ENCODE measurements at regions not wholly inside any gene's neighbourhood (a gene's known extent, or its start where the extent isn't known, plus 50 kb on each side); places are given as distances from the start of the nearest gene placed in this dataset.
A peak's percentile ranks its signal among the peaks of the same experiment; 100 is the strongest.

DNA sequence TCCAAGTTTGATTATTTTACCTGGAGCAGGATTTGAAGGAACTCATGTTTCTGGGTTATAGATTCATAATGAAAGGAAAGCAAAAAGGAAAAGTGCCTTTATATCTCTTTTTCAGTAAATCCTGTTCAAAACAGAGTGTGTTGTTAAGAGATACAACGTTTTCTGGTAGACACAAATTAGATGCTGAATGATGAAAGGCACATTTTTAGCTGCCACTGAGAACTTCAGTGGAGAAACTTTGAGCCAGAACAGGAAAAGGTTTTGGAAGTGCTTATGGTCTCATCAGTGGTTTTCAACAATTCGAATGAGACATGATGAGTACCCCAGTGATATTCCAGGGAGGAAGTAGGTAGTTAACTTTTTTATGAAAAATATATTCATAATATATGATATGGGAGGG, 338.0 kb upstream of the C1orf87 start:
- DNase-seq = no peak

DNA sequence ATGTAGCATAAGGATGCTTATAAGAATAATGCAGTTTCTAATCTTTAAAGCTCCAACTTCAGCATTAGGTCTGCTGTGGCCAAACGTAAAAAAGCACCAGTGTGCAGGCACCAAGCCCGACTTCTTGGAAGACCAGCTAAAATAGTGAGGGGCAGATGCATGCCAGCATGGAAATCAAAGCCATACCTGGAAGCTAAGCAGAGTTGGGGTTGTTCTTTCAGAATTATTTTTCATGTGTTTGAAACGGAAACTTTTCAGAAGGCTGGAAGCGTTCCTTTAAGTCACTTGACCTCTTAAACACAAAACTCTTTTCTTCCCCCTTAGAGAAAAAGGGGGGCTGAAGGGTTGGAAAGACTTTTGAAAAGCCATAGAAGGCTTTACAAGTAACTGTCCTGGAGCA, 329.2 kb upstream of the C1orf87 start:
- DNase-seq = peak; percentile 66

DNA sequence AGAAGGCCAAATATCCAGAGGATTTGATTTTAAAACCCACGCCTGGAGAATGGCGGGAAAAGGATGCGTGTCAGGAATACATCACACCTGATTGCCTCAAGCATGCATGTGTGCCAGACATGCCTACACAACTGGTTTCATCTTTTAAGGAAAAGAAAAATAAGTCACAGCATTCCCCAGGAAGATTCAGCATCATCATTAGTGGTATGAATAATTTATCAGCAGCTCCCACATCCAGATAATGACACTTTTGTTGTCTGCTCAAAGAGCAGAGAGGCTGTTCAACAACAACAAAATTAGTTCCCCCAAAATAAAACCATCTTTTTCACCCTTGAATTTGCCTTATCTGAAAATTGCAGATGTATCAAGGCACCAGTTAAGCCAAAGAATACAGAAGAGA, 328.6 kb upstream of the C1orf87 start:
- DNase-seq = no peak

DNA sequence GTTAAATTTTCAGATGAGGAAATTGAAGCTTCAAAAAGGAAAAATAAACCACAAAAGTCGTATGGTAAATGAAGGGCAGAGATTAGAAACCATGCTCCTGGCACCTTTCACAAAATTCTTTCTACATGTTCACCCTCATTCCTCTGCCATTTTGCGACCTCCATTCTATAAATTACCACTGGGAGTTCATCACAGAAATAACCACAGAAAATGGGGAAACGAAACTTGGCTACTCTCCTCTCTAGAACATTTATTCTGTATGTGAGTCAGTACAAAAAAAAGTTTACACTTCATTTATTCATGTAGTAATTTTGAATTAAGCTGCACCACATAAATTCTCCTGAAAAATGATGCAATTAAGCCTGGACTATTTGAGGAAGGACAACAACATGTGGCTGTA, 320.9 kb upstream of the C1orf87 start:
- DNase-seq = no peak

DNA sequence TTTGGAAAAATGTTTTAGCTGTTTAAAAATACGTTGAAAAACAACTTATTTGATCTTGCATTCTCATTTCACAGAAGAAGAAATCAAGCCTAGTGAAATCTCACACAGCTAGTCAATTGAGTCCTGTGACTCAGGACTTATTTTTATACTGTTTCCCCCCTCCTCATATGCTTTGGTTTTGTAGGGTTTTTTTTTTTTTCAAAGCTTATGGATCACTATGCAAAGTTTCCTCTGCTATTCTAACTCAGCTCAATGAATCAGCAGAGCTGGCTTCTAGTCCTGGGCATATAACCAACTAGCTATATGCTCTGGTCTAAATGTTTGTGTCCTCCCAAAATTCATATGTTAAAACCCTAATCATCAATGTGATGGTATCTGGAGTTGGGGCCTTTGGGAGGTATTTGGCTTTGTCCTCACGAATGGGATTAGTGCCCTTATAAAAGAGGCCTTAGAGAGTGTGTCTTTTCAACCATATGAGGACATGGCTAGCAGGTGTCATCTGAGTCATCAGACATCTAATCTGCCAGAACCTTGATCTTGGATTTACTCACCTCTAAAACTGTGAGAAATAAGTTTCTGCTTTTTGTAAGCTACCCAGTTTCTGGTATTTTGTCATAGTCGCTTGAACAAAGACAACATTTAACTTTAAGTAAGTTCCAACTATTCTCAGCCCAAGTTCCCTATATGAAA, 317.2 kb upstream of the C1orf87 start:
- no peak for DNase-seq

DNA sequence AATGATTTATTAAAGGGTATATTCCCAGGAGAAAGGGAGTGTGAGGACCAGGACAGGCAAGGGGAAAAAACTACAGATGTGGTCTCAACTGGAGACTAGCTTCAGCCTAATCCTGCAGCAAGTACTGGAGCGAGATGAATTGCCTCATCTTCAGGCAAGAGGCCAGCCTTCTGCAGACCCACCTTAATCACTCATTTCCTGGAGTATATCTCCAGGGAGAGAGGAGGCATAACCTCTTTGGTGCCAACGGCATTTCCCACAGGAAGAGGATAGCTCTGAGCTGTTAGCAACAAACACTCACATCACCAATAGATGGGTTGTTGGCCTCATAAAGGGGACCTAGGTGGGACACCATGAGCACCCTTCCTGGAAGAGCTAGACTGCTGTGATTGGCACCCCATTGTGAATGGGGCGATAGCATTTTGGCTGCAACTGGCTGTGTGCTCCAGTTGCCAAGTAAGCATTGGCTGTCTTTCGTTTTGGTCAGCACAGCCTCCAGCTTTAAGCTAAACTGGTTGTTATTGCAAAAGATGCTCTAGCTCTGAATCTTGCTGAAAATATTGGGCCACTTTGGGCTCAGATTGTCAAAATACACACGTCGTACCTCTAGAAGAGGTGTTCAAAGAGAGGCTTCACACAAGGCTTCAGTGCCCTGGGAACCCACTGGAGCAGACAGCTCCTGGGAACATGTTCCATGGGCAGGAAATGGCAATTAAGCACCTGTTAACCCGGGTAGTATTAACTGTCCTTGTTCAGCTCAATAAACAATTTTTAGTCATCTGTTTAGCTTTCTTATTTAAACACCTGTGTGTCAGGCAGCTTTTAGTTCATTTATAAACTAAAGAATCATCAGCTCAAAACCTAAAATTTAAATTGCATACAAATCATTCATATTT, 314.8 kb upstream of the C1orf87 start:
- DNase-seq = no peak

DNA sequence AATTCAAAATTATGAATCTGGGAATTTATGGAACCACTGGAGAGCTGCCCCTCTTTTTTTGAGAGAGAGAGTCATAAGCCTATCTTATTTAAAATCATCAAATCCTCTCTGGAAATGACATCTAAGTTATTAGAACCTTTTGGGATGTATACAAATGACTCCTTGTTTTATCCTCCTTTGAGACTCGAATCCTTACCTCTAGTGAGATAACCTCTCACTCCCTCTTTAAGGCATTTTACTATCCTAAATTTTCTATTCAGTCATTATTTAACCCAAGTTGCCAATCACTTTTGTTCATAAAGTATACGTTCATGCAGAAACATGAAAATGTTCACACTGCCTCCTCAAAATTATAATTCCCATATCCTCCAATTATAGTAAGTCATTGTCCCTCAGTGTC, 313.6 kb upstream of the C1orf87 start:
- DNase-seq = no peak

DNA sequence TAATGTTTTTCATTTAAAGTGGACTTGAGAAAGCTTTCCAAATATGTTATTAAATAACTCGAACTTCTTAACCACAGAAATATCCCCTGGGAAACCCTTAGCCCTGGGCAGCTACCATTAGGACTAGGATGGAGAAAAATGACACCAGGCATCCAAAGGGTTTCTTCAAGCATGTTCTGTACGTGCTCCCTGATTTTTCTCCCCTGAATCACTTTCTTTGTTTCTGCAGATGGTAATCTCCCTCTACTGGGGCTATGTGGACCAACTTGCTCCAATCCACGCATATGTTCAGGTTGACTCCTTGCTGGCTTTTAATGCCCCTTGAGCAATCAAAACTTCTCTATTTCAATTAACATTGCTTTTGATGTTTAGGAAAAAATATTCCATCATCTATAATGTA, 312.7 kb upstream of the C1orf87 start:
- DNase-seq = no peak

DNA sequence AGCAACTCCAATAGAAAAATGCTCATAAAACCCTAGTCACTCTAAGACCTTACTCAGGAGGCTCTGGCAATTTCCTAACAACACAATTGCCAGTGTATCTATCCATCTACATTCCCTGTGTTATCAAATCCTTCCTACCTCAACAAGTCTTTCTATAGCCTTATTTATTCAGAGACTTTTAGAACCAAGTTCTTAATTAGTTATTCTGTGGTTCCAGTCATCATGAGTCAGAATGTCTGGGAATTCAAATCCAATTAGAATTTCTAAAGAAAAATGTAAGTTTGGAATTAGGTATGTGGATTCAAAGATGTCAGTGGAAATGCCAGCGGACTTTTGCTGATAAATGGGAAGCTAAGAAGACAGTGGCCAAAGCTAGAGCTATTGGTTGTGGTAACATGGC, 302.6 kb upstream of the C1orf87 start:
- DNase-seq = no peak

DNA sequence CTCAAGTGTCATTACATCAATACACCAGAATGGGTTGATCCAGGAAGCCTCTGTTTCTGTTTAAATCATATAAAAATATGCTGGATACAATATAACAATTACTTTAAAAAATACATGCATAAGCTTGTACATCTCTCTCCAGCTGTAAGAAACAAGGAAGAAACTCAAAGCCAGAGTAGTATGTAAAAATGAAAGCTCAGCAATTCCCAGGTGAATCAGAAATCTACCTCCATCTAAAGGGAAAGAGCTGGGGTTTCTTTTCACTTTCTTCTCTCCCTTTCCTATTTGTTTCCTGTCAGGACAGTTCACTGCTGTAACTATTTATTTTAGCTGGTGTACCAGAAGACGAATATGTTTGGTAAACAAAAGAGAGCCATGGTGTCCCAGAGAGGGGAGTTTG, 301.0 kb upstream of the C1orf87 start:
- no peak for DNase-seq

DNA sequence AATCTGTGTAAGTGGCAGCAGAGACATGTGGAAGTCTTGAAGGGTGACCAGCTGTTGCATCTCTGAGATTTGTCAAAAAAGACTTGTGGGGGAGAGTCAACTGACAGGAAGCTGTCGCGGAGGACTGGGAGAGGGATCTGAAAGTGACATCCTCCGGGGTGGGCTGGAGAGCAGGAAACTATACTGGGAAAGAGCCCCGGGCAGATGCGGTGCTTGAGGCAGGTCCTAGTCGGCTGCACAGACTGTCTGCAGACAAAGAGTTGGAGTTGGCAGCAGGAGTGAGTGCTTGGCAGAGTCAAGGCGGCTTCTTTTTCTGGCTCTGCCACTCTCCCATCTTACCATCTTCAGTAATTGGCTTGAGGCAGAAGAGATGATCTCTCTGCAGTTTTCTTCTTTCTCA, 294.0 kb upstream of the C1orf87 start:
- no peak for DNase-seq

DNA sequence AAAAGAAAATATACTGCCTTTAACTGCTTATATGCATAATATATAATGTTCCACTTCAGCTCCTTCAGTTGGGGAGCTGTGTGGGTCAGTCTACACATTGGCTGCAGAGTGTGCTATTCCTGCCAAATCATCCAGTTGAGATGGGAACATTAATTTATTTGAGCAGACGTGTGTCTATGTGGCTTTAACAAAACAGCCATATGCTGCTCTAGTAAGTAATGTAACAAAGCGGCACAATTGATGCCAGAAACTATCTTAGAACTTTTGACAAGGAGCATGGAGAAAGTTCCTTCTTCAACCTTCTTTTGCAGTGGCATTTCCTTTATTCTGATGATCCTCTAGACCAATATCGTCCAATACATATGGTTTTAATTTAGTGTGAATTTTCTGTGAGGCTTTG, 285.9 kb upstream of the C1orf87 start:
- DNase-seq = peak; percentile 56

DNA sequence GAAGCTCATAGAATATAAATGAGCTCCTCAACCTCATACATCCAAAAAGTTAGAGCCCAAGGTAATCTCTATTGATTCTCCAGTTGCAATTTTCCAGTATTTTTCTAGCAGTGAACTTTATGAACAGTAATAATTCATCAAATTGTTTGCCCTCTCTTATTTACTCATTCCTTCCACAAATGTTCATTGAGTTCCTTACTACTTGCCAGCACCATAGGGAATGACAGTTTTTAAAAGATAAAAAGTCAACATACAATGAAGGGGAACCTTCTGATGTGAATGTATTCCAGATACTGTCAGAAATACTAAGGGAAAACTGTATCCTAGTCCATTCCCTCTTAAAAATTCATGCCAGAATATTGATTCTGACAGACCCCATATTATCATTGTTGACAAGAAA, 277.0 kb upstream of the C1orf87 start:
- DNase-seq = no peak

DNA sequence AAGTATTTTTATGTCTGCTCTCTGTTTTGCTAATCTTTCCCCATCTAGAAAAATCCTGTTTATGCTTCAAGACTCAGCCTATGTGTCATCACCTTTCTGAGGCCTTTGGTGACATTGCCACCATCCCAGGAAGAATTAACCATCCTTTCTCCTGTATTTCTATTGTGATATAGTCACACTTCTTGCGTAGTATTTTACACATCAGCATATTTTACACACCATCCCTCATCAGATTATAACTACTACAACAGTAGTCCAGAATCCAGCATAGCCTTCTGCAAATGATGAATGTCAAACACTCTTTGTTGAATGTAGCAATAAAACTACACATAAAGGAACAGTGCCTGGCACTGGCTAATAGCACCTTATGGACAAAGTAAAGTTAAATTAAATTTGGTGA, 275.3 kb upstream of the C1orf87 start:
- no peak for DNase-seq

DNA sequence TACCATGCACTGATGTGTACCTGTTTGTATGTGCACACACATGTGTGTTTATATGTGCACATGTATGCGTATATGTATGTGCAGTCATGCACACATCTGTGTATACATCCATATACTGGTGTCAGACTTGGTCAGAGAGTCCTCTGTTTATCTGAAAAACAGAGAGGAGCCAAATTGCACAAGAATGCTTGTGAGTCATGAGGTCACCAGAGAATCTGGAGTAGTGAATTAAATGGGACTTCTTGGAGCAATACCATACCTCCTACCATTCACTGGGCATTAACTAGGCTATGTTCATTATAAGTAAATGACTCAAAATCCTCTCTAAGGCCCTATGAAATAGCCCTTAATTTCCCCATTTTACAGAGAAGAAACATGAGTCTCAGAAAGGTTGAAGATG, 272.1 kb upstream of the C1orf87 start:
- no peak for DNase-seq

DNA sequence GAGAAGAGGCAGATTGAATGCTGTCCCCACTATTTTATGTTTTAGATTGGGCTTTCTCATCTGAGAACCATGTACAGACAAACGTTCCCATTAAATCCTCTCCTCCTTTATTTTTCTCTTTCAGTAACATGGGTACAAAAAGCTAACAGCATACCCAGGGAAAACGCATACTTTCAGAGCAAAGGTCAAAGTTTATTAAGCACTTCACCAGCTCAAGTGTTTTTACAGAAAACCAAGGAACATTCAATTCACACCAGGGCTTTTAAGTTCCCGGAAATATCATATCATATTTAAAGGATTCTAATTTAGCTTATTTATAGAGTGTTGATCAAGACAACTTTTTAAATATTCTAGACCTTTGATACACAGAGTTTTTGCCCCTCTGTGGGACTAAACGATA, 271.5 kb upstream of the C1orf87 start:
- DNase-seq = no peak

DNA sequence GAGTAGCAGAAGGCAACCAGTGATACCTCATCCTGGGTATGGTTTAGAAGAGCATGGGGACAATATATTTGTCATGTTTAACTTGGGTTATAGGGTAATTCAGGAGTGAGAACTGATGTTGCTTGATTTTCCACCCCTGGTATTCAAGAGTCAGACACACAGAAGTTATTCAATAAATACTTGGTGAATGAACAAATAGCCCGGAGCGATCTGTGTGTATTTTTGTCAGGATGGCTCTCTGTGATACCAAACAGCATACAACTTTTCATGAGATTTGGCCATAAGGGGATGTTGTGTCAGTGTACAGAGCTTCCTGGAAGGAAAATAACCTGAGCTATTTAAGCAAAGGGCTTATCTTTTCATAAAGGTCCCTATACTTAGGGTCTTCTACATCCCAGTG, 270.2 kb upstream of the C1orf87 start:
- DNase-seq = no peak

DNA sequence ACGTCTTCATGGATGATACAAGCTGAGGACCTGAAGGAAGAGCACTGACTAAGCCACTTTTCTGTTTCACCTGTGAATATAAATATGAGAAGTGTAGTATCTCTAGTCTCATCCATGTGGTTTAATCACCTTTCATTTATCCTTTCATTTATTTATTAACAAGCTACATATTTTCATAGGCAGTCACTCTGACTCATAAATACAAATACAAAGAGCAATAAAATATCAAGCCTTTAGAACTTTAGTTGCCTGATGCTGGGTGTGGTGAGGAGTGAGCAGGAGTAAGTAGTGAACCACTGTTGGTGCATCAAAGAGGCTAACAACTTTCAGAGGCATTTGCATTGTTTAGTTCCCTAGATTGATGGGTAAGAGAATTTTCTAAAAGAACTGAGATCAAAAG, 269.0 kb upstream of the C1orf87 start:
- no peak for DNase-seq

DNA sequence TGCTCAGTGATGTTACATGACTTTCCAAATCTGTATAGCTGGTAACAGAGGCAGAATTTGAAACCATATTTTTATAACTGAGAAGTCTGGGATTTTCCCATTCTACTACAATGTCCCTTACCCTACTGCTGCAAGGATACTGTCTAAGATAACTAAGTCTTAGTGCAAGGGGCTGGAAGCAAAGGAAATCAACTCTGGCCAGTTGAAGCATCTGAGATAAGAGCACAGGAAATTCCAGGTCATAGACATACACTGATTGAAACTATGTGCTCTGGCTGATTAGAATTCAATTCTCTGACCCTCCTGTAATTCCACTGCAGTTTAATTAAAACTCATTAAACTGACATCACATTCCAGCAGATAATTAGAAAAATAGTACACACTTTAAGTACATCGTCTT, 267.7 kb upstream of the C1orf87 start:
- no peak for DNase-seq

DNA sequence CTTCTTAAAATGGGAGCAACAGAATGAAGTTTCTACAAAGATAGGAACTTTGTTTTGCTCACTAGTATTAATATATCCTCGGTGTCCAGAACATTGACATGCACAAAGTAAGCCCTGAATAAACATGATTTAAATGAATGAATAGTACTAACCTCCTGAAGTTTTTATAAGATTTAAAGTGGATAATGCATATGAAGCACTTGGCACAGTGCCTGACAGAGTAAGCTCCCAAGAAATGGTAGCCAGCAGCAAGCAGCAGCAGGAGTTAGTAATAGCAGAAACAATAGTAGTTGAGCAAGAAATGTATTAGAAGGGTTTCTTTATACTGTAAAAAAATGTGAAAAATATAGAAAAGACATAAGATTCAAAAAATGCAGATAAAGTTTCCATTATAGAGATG, 258.1 kb upstream of the C1orf87 start:
- DNase-seq = no peak

DNA sequence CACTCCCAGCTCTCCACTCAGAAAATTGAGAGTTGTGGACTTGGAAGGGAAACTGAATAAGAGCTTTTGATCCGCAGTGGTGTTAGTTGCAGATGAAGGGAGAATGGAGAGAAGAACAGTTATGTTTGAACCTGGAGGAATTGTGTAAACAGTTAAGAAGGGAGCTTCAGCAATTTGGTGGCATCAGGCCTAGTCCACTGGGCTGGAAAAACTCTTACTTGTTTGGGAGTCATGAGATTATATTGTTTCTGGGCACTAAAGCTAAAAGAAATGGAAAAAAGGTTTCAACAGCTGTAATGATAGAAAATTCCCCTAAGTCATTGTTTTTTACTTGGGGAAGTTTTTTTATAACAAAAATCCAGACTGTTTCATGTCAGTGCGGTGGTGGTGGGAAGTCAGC, 256.1 kb upstream of the C1orf87 start:
- DNase-seq = no peak

DNA sequence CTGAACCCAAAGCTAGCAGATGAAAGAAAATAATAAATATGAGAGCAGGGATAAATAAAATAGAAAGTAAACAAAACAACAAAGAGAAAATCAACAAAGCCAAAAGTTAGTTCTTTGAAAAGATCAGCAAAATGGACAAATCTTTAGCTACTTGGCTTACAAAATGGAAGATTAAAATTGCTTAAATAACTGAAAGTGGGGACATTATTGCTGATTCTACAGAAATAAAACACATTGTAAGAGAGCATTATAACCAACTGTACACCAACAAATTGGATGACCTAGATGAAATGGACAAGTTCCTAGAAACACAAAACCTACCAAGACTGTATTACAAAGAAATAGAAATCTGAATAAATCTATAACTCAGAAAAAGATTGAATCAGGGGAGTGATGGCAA, 238.3 kb upstream of the C1orf87 start:
- no peak for DNase-seq

DNA sequence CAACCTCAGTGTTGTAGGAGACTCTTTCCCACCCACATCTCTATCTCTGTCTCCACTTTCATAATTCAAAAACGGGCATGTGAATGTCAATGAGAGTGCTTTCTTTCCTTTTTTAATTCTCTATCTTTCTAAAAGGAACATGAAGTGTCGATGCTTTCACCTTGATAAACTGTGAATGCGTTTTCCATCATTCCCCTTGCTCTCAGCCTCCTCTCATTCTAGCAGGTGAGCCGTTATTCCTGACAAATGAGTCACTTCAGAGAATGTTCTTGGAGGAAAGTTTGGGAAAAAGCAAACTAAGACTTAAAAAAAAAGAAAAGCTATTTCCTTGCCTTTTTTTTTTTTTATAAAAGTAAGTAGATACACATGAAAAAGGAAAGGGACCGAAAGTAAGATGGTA, 226.0 kb upstream of the C1orf87 start:
- DNase-seq = no peak

DNA sequence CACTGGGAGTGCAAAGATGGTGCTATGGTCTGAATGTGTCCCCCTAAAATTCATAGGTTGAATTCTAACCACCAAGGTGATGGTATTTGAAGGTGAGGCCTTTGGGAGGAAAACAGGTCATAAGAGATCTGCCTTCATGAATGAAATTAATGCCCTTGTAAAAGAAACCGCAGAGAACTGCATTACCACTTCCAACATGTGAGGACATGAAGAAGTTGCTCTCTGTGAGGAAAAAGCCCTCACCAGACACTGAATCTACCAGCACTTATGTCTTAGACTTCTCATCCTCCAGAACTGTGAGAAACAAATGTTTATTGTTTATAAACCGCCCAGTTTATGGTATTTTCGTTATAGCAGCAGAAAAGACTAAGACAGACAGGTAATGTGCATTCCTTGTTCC, 224.7 kb upstream of the C1orf87 start:
- DNase-seq = no peak

DNA sequence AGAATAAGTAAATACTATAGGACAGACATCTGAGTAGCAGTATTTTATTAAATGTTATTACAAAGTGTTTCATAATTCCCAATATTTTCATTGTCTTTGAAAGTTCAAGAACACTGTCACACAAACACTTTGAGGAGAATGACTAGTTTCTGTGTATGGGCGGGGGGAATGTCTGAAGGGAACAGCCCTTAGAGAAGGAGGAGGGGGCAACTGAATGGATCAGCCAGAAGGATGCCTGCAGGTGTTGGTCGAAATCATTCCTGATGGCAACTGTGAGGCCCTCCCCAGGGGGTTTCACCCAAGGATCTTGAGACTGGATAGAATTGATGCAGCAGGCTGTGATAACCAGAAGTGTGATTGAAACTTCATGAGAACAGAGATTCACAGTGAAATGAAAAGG, 223.2 kb upstream of the C1orf87 start:
- no peak for DNase-seq

Data from left hindlimb (tissue), 1 donor.